Activated CD8-positive, alpha-beta memory T cell treated with anti-CD3 and anti-CD28 coated beads, Interleukin-2, amount 10 ng/mL, durations not matched to agents 7 days and 5 days (primary cell): ENCODE measurements at regions not wholly inside any gene's neighbourhood (a gene's known extent, or its start where the extent isn't known, plus 50 kb on each side); places are given as distances from the start of the nearest gene placed in this dataset.

Source experiments
- ATAC-seq: fragments of 150-1000 bp; cut with Tn5 transposase; one replicate; pipeline ENCODE4 v1.10.0; 2021; ENCODE audit warnings: moderate library complexity
- CTCF ChIA-PET: fragments of 350-600 bp; sonication (Branson Sonifier 250); formaldehyde crosslinking; loops from one replicate; lab custom pipeline; 2021; ENCODE audit warnings: antibody characterized with exemption; lab: Charles Lee
- DNase-seq: peaks from one replicate; pipeline ENCODE4 v3.0.0-alpha.2; 2020
- H3K27ac Mint-ChIP-seq: one replicate; pipeline ENCODE4 v1.8.0; 2021; ENCODE audit warnings: mild to moderate bottlenecking, mixed read lengths
- H3K27me3 Mint-ChIP-seq: one replicate; pipeline ENCODE4 v1.8.0; 2021; ENCODE audit warnings: mixed read lengths
- H3K36me3 Mint-ChIP-seq: one replicate; pipeline ENCODE4 v1.8.0; 2021; ENCODE audit warnings: mild to moderate bottlenecking, mixed read lengths
- H3K4me1 Mint-ChIP-seq: one replicate; pipeline ENCODE4 v1.8.0; 2021; ENCODE audit warnings: mixed read lengths
- H3K4me3 Mint-ChIP-seq: one replicate; pipeline ENCODE4 v1.8.0; 2021; ENCODE audit warnings: mild to moderate bottlenecking, moderate library complexity, mixed read lengths
- H3K9me3 Mint-ChIP-seq: one replicate; pipeline ENCODE4 v1.8.0; 2022; ENCODE audit warnings: low read depth, mixed read lengths

DNA sequence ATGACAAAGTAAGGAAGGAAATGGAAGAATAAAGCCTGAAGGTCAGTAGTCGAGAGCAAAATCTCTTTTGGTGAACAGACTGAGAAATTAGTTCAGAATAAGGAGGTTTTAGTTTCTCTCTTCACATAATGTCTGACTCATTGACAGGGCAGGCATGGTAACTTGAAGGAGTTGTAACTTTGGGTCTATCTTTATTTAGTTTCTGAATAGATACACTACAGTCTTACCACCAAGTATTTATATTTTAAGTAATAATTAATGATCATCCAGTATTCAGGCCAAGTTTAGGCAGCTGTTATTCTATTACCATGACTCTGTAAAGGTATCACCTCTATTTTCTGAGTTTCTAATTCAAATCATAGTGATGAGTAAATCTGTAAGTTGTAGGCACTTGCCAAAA lies 219.9 kb downstream of the SPRY2 start:
- DNase-seq, result no peak
- H3K4me3 Mint-ChIP-seq, result no peak overlapping the region
- no peaks in the 10 kb centered on the region for H3K4me1 Mint-ChIP-seq
- no peak overlapping the region for H3K27ac Mint-ChIP-seq
- CTCF ChIA-PET, result no interaction called here
- H3K27me3 Mint-ChIP-seq, result no peaks in the 10 kb centered on the region
- no peak for ATAC-seq
- no peaks in the 10 kb centered on the region for H3K36me3 Mint-ChIP-seq
- H3K9me3 Mint-ChIP-seq, result no peaks in the 10 kb centered on the region

DNA sequence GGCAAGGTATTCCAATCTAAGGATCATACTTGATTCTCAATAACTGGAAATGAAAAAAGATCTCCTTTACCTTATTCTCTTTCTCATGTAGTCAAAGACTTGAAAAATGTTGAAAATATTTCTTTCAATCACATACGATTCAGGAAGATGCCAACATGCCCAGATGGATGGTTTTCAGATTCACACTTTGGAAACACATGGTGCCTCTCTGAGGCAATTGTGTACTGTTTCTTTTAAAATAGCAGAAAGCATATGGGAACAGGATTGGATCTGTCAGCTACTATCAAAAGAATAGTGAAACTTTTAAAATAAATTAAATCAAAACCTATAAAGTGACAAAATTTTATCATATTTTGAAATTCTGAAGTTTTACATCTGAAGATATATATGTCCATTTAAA lies 222.4 kb downstream of the SPRY2 start:
- no peak overlapping the region for H3K27ac Mint-ChIP-seq
- H3K4me1 Mint-ChIP-seq, result no peaks in the 10 kb centered on the region
- no peaks in the 10 kb centered on the region for H3K36me3 Mint-ChIP-seq
- no peaks in the 10 kb centered on the region for H3K9me3 Mint-ChIP-seq
- no peak for DNase-seq
- ATAC-seq, result no peak
- no peaks in the 10 kb centered on the region for H3K27me3 Mint-ChIP-seq
- H3K4me3 Mint-ChIP-seq, result no peak overlapping the region
- CTCF ChIA-PET, result no interaction called here

DNA sequence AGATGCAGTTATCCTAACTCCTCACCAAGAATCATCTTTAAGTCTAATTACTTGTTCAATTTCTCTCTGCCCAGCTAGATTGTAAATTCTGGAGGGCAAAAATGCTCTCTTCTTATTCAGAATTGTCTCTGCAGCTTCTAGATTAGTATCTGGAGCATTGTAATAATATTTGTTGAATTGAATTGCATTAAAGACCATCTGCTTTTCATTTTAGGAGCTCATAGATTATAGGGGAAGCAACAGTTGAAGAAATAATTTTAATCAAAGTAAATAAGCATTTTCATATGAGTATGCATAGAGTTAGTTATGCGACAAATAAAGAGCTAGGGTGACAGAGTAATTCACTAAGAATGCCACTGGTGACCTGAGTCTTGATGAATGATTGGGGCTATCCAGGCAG lies 222.8 kb downstream of the SPRY2 start:
- Mint-ChIP-seq H3K9me3 (no peaks in the 10 kb centered on the region), H3K4me3 (no peak overlapping the region), H3K27ac (no peak overlapping the region), H3K4me1 (no peaks in the 10 kb centered on the region), H3K27me3 (no peaks in the 10 kb centered on the region), H3K36me3 (no peaks in the 10 kb centered on the region)
- DNase-seq, result no peak
- CTCF ChIA-PET, result no interaction called here
- no peak for ATAC-seq

DNA sequence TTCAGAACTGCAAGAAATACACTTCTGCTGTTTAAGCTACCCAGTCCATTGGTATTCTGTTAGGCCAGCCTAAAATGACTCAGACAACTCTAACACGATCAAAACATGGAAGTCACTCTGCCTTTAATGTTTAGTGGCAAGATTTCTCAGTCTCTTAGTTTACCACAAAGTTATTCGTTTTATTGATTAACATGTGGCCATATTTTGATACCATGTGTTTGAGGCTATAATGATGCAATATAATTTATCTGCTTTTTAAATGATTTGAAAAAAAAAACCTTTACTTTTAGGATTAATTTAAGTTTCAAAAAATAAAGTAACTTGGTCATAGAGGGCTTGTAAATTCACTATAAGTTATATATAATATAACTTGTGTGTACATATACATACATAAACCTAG lies 223.4 kb downstream of the SPRY2 start:
- H3K36me3 Mint-ChIP-seq, result no peaks in the 10 kb centered on the region

DNA sequence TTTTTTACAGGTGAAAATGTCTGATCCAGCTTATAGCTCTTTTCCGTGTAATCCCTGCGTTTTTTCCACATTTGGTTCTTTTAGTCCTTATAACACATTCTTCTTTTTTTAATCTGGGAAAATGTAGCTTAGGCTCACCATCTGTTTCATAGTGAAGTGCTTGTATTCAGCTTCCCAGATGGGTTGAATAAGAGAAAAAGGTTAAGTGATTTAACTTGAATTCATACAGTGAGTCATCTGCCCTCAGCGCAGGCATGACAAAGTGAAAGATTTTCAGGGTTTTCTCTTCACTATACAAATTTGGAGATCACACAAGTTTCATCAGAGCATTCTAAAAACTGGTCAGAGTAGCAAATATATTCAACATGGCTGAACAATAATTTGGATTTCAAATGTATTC lies 224.8 kb downstream of the SPRY2 start:
- DNase-seq (no peak), ATAC-seq (no peak)
- CTCF ChIA-PET, result no interaction called here
- no peaks in the 10 kb centered on the region for H3K36me3 Mint-ChIP-seq
- no peak overlapping the region for H3K4me3 Mint-ChIP-seq
- H3K9me3 Mint-ChIP-seq, result no peaks in the 10 kb centered on the region
- no peaks in the 10 kb centered on the region for H3K4me1 Mint-ChIP-seq
- no peaks in the 10 kb centered on the region for H3K27me3 Mint-ChIP-seq
- H3K27ac Mint-ChIP-seq, result no peak overlapping the region

More for the DNA sequence above, 223.4 kb downstream of the SPRY2 start:
- H3K9me3 Mint-ChIP-seq, result no peaks in the 10 kb centered on the region
- CTCF ChIA-PET, result no interaction called here
- no peaks in the 10 kb centered on the region for H3K4me1 Mint-ChIP-seq
- H3K27ac Mint-ChIP-seq, result no peak overlapping the region
- H3K27me3 Mint-ChIP-seq, result no peaks in the 10 kb centered on the region
- no peak overlapping the region for H3K4me3 Mint-ChIP-seq
- ATAC-seq, result no peak
- no peak for DNase-seq

DNA sequence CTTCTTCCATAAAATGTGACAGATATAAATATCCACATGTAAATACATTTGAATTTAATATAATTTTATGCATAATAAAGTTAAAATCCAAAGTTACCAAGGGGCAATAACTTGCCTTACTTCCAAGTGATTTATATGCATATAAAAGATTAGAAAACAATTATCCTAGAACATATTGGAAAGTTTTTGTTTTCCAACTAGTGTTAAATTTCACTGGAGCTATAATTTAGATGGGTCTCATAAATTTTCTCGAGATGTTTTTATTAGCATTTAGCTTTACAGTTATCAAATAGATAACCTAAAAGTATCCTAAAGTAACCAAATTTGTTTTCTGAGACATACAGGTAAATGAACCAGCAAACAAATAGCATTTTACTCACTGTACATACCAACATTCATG lies 225.3 kb downstream of the SPRY2 start:
- Mint-ChIP-seq H3K27me3 (no peaks in the 10 kb centered on the region), H3K4me3 (no peak overlapping the region), H3K4me1 (no peaks in the 10 kb centered on the region), H3K36me3 (no peaks in the 10 kb centered on the region), H3K27ac (no peak overlapping the region), H3K9me3 (no peaks in the 10 kb centered on the region)
- ATAC-seq (no peak), DNase-seq (no peak)
- CTCF ChIA-PET, result no interaction called here

DNA sequence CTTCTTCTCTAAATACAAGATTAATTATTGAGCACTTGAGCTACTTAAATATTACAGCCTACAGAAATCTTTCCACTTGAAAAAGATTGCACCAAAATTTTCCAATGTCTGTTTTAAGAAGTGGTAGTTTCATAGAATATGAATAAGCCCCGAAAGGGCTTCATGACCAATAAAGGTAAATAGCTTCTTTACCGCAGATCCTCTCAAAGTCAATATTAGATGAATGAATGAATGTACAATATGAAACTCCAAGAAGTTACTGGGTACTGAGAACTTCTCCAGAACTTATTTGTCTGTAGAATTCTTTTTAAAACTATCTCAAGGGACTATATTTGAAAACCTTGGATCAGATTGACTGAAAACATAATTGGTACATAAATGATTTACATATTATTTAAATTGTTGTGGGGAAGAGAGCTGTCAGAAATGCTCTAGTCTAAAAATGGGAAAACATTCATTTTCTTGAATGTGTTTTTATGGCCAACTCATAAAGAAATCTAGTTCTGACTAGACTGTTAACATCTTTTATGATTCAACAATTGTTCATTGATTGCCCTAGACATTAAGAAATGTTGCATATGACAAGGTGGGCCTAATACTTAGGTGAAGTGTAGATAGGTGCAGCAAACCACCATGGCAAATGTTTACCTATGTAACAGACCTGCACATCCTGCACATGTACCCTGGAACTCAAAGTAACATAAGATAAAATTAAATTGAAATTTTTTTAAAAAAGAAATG lies 227.0 kb downstream of the SPRY2 start:
- Mint-ChIP-seq H3K9me3 (no peaks in the 10 kb centered on the region), H3K36me3 (no peaks in the 10 kb centered on the region), H3K4me3 (no peak overlapping the region), H3K27me3 (no peaks in the 10 kb centered on the region), H3K4me1 (no peaks in the 10 kb centered on the region), H3K27ac (no peak overlapping the region)
- CTCF ChIA-PET, result interaction anchor here (0.9 kb wide), 1 partner anchor 15 kb away, joined by 4 read pairs; no protein-coding TSS in a partner anchor
- ATAC-seq (no peak), DNase-seq (no peak)

DNA sequence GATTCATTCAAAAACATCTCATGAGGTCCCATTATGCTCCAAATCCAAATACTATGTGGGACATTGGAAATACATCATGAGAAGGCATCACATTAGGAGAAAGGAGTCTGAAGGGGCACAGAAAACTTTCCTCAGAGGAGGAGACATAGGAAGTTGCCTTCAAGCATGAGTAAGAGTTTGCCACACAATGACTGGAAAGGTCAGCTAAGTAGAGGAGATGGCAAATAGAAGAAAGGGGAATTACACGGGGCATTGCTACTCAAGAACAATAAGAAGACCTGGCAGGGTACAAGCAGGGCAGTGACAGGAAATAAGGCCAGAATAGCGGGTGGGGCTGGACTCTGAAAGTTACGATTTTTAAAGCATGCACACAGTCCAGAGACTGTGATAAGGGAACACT lies 231.6 kb downstream of the SPRY2 start:
- H3K9me3 Mint-ChIP-seq, result no peaks in the 10 kb centered on the region
- no peaks in the 10 kb centered on the region for H3K27me3 Mint-ChIP-seq
- no peaks in the 10 kb centered on the region for H3K4me1 Mint-ChIP-seq
- CTCF ChIA-PET, result interaction anchor here (0.6 kb wide), 1 partner anchor 237 kb away, joined by 3 read pairs; no protein-coding TSS in a partner anchor
- no peak overlapping the region for H3K27ac Mint-ChIP-seq
- H3K36me3 Mint-ChIP-seq, result no peaks in the 10 kb centered on the region
- ATAC-seq (no peak), DNase-seq (no peak)
- no peak overlapping the region for H3K4me3 Mint-ChIP-seq

DNA sequence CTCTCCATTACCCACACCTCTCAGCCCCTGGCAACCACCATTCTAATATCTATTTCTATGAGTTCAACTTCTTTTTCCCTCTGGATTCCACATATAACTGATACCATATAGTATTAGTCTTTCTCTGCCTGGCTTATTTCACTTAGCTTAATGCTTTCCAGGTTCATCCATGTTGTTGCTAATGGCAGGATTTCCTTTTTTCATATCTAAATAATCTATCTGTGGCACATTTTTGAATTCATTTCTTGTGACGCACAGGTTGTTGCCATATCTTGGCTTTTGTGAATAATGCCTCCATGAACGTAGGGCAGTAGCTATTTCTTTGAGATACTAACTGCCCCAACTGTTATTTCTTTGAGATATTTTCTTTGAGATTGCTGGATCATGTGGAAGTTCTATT lies 235.6 kb downstream of the SPRY2 start:
- ATAC-seq (no peak), DNase-seq (no peak)
- CTCF ChIA-PET, result no interaction called here
- Mint-ChIP-seq H3K9me3 (no peaks in the 10 kb centered on the region), H3K27me3 (no peaks in the 10 kb centered on the region), H3K4me3 (no peak overlapping the region), H3K36me3 (no peaks in the 10 kb centered on the region), H3K27ac (no peak overlapping the region), H3K4me1 (no peaks in the 10 kb centered on the region)

DNA sequence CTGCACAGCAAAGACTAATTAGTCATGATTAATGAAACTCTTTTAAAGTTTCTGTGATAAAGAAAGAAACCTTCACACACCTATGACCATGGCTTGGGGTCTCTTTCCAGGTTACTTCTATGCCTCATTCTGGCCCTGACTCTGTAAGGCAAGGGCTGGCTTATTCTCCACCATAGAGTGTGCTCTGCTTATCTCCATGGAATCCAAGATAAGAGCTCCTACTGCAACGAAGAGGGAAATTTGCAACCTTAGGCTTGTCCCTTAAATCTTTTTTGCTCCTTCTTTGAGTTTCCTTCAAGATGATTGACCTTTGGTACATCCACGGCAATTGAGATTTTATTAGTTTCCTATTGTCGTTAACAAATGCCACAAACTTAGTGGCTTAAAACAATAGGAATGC lies 239.9 kb downstream of the SPRY2 start:
- CTCF ChIA-PET, result no interaction called here
- H3K4me1 Mint-ChIP-seq, result no peaks in the 10 kb centered on the region
- DNase-seq, result no peak
- no peaks in the 10 kb centered on the region for H3K27me3 Mint-ChIP-seq
- H3K36me3 Mint-ChIP-seq, result no peaks in the 10 kb centered on the region
- no peak overlapping the region for H3K4me3 Mint-ChIP-seq
- H3K27ac Mint-ChIP-seq, result no peak overlapping the region
- no peak for ATAC-seq
- H3K9me3 Mint-ChIP-seq, result no peaks in the 10 kb centered on the region

DNA sequence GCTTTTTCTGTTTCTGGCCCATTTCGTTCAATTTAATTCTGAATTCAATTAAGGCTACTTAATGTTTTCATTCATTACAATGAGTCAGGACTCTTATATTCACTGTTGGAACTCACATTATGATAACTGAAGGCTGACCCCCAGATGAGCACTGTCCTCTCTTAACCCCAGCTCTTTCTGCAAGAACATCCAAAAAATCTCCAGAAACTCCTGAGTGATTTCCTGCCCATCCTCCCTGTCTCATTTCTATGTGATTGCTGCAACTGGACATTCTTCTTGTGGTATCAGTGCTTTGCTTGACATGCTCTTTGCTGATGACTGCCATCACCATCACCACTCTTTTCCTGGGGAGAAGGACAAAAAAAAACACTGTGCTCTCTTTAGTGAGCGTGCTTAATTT lies 240.3 kb downstream of the SPRY2 start:
- no peak for DNase-seq
- H3K27ac Mint-ChIP-seq, result no peak overlapping the region
- no peaks in the 10 kb centered on the region for H3K4me1 Mint-ChIP-seq
- ATAC-seq, result no peak
- no peak overlapping the region for H3K4me3 Mint-ChIP-seq
- H3K27me3 Mint-ChIP-seq, result no peaks in the 10 kb centered on the region
- CTCF ChIA-PET, result no interaction called here
- no peaks in the 10 kb centered on the region for H3K9me3 Mint-ChIP-seq
- no peaks in the 10 kb centered on the region for H3K36me3 Mint-ChIP-seq

DNA sequence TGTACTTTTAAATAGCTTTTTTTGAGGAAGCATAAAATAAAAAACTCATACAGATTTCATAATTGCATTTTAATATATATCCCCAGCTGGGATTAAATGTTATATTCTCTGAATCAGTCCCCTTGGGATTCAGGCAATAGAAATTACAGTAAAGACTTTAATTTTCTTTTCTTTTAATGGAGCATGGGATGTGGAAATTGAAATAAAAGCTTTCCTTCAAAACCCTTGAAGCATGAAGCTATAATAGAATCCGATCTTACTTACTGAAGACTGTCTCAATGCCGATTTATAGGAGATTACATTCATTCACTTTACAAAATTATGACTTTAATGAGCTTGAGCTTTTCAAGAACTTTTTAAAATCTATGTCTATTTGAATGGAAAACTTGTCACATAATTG lies 243.4 kb downstream of the SPRY2 start:
- H3K9me3 Mint-ChIP-seq, result no peaks in the 10 kb centered on the region
- H3K27ac Mint-ChIP-seq, result no peak overlapping the region
- H3K27me3 Mint-ChIP-seq, result no peaks in the 10 kb centered on the region

DNA sequence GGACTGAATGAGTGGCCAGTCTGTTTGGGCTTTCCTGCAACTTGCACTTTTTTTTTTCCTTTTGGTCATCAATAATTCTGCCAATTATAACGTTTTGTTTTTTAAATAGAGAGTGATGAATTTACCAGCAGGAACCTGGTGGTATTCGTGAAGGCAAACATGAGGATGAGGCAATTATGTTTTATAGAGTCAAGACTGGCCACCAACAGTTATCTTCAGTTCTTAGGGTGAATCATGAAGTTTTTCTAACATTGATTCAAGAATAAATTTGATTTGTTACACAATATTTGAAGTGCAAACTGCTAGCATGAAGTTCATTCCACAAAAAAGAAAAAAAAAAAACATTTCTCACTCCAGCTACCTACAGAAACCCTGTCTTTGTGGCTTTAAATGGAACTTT lies 244.5 kb downstream of the SPRY2 start:
- Mint-ChIP-seq H3K27me3 (no peaks in the 10 kb centered on the region), H3K9me3 (no peaks in the 10 kb centered on the region), H3K36me3 (no peaks in the 10 kb centered on the region), H3K27ac (no peak overlapping the region), H3K4me3 (no peak overlapping the region), H3K4me1 (no peaks in the 10 kb centered on the region)
- no peak for ATAC-seq
- CTCF ChIA-PET, result no interaction called here
- no peak for DNase-seq

More for the DNA sequence above, 243.4 kb downstream of the SPRY2 start:
- CTCF ChIA-PET, result no interaction called here
- H3K4me1 Mint-ChIP-seq, result no peaks in the 10 kb centered on the region
- ATAC-seq, result no peak
- no peak for DNase-seq
- H3K4me3 Mint-ChIP-seq, result no peak overlapping the region
- H3K36me3 Mint-ChIP-seq, result no peaks in the 10 kb centered on the region

DNA sequence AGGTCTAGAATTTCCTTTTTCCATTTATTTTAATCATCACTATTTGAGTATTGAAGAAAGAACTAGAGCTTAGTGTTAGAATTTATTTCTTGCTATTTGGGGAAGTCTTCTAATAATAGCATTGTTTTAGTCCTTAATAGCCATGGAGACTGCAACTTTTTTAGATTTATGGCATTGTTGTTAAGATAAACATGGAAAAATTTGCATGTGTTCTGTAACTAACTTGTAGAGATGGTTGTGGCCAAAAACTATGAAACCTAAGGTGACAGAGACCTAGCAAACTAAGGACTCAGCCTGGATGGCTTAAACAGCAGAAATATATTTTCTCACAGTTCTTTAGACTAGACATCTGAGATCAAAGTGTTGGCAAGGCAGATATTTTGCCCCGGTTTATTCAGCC lies 246.4 kb downstream of the SPRY2 start:
- H3K4me3 Mint-ChIP-seq, result no peak overlapping the region
- CTCF ChIA-PET, result no interaction called here
- no peaks in the 10 kb centered on the region for H3K9me3 Mint-ChIP-seq

DNA sequence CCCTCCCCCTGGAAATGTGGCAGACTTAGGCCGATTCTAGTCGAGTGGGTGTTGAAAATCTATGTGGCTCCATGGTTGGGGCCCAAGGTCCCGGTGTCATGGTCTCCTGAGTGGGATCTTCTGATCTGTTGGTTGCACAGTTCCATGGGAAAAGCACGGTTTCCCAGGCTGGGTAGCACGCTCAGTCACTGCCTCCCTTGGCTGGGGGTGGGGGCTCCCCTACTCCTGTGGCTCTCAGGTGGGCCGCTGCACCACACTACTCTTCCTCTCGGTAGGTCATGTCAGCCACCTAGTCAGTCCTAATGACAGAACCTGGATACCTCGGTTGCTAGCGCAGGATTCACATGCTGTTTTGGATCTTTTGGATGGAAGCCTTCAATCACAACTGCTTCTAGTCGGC lies 247.0 kb downstream of the SPRY2 start:
- H3K9me3 Mint-ChIP-seq, result no peaks in the 10 kb centered on the region
- no peaks in the 10 kb centered on the region for H3K4me1 Mint-ChIP-seq
- H3K4me3 Mint-ChIP-seq, result no peak overlapping the region
- H3K36me3 Mint-ChIP-seq, result no peaks in the 10 kb centered on the region
- no peak overlapping the region for H3K27ac Mint-ChIP-seq
- H3K27me3 Mint-ChIP-seq, result no peaks in the 10 kb centered on the region
- ATAC-seq (no peak), DNase-seq (no peak)
- CTCF ChIA-PET, result no interaction called here

More for the DNA sequence above, 246.4 kb downstream of the SPRY2 start:
- Mint-ChIP-seq H3K27me3 (no peaks in the 10 kb centered on the region), H3K4me1 (no peaks in the 10 kb centered on the region), H3K36me3 (no peaks in the 10 kb centered on the region), H3K27ac (no peak overlapping the region)
- ATAC-seq (no peak), DNase-seq (no peak)
